ENCODE measurements at regions not wholly inside any gene's neighbourhood (a gene's known extent, or its start where the extent isn't known, plus 50 kb on each side); places are given as distances from the start of the nearest gene placed in this dataset.
A peak's percentile ranks its signal among the peaks of the same experiment; 100 is the strongest.

DNA sequence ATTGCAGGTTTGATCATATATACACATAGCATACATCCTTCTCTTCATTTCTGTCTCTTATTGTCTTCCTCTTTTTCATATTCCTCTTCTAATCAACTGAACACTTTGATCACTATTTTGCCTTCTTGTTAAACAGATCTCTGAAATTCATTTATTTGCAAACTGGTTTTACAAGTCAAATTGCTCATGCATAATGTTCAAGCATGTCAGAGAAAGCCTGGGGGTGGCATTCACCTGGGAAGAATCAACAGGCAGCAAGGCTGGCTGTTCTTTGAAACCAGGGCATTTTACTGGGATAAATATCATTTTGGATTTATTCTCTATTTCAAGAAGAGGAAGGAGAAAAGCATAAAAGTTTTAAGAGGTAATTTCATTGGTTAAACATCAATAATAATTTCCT lies 66.9 kb upstream of the LRATD1 start:
- Histone ChIP-seq H3K27me3 (ENCODE audit: control insufficient read depth, extremely low read depth, insufficient read depth, low read length) (no peaks in the 10 kb centered on the region), H3K27ac (ENCODE audit: control insufficient read depth, insufficient read depth, low read length) (no peak overlapping the region), H4K20me1 (ENCODE audit: control insufficient read depth, extremely low read depth, insufficient read depth, low read length) (no peaks in the 10 kb centered on the region), H3K36me3 (ENCODE audit: control insufficient read depth in 2 of 2, extremely low read depth in 1 of 2, insufficient read depth in 2 of 2, low read length in 2 of 2) (no peaks in the 10 kb centered on the region), H2AFZ (ENCODE audit: control insufficient read depth, low read length) (no peak overlapping the region), H3K9ac (ENCODE audit: control insufficient read depth, extremely low read depth, insufficient read depth, low read length) (no peak overlapping the region), H3K79me2 (ENCODE audit: control insufficient read depth, insufficient read depth, low read length) (no peaks in the 10 kb centered on the region), H3K4me2 (ENCODE audit: control insufficient read depth, extremely low read depth, insufficient read depth, low read depth, low read length) (no peak overlapping the region), H3K4me3 (ENCODE audit: control insufficient read depth in 2 of 3, extremely low read depth in 1 of 3, insufficient read depth in 2 of 3, low read depth in 1 of 3, low read length in 3 of 3) (no peak overlapping the region), H3K9me1 (ENCODE audit: control insufficient read depth, extremely low read depth, insufficient read depth, low read length) (no peaks in the 10 kb centered on the region), H3K4me1 (ENCODE audit: control insufficient read depth, extremely low read depth, insufficient read depth, low read length) (peaks cover 16% of the 10 kb centered on the region), H3K9me3 (ENCODE audit: control insufficient read depth, low read depth, low read length) (no peaks in the 10 kb centered on the region)
- DNase-seq (ENCODE audit: low read depth, low spot score) (no peak), FAIRE-seq (peak; percentile 41)
- dilution Hi-C loops (cut with MboI; ENCODE audit: extremely low pct_ligation_motif_present, low sequenced_read_pairs): no loop called here
- TF ChIP-seq, protein P1, sequence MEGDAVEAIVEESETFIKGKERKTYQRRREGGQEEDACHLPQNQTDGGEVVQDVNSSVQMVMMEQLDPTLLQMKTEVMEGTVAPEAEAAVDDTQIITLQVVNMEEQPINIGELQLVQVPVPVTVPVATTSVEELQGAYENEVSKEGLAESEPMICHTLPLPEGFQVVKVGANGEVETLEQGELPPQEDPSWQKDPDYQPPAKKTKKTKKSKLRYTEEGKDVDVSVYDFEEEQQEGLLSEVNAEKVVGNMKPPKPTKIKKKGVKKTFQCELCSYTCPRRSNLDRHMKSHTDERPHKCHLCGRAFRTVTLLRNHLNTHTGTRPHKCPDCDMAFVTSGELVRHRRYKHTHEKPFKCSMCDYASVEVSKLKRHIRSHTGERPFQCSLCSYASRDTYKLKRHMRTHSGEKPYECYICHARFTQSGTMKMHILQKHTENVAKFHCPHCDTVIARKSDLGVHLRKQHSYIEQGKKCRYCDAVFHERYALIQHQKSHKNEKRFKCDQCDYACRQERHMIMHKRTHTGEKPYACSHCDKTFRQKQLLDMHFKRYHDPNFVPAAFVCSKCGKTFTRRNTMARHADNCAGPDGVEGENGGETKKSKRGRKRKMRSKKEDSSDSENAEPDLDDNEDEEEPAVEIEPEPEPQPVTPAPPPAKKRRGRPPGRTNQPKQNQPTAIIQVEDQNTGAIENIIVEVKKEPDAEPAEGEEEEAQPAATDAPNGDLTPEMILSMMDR (optimal IDR thresholded peaks at IDR 0.05 in 1 of 3, IDR thresholded peaks at IDR 0.05 in 1 of 3, conservative IDR thresholded peaks at IDR 0.05 in 1 of 3; ENCODE audit: extremely low read depth in 1 of 3, insufficient read depth in 2 of 3, low read length in 3 of 3): no peak
- TF ChIP-seq EZH2 (IDR thresholded peaks at IDR 0.05; ENCODE audit: low read length): no peak

DNA sequence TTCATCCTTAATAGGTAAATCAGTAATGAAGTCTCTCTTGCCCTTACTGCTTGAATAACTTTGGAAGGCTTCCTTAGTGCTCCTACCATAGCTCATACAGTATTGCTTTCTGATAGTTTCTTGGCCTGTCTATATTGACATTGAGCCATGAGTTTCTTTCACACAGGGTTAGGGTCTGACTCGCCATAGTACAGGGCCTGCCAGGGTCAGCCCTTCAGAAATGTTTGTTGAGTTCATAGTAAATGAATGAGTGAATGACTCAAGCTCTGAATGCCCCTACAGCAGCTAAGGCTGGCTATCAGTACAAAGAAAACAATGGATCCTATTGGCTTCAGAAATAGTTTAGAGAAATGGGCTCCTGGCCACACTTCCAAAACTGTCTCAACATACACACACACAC lies 65.0 kb upstream of the LRATD1 start:
- no peak overlapping the region for H2AFZ ChIP-seq (ENCODE audit: control insufficient read depth, low read length)
- H3K4me2 ChIP-seq (ENCODE audit: control insufficient read depth, extremely low read depth, insufficient read depth, low read depth, low read length): no peak overlapping the region
- no peak for FAIRE-seq
- H3K4me1 ChIP-seq (ENCODE audit: control insufficient read depth, extremely low read depth, insufficient read depth, low read length): peaks cover 16% of the 10 kb centered on the region
- no peak overlapping the region for H3K4me3 ChIP-seq (ENCODE audit: control insufficient read depth in 2 of 3, extremely low read depth in 1 of 3, insufficient read depth in 2 of 3, low read depth in 1 of 3, low read length in 3 of 3)
- H3K9me3 ChIP-seq (ENCODE audit: control insufficient read depth, low read depth, low read length): no peaks in the 10 kb centered on the region
- H4K20me1 ChIP-seq (ENCODE audit: control insufficient read depth, extremely low read depth, insufficient read depth, low read length): no peaks in the 10 kb centered on the region
- H3K9me1 ChIP-seq (ENCODE audit: control insufficient read depth, extremely low read depth, insufficient read depth, low read length): no peaks in the 10 kb centered on the region
- H3K36me3 ChIP-seq (ENCODE audit: control insufficient read depth in 2 of 2, extremely low read depth in 1 of 2, insufficient read depth in 2 of 2, low read length in 2 of 2): no peaks in the 10 kb centered on the region
- no peak overlapping the region for H3K27ac ChIP-seq (ENCODE audit: control insufficient read depth, insufficient read depth, low read length)
- TF ChIP-seq, protein P1 (optimal IDR thresholded peaks at IDR 0.05 in 1 of 3, IDR thresholded peaks at IDR 0.05 in 1 of 3, conservative IDR thresholded peaks at IDR 0.05 in 1 of 3; ENCODE audit: extremely low read depth in 1 of 3, insufficient read depth in 2 of 3, low read length in 3 of 3): no peak
- TF ChIP-seq EZH2 (IDR thresholded peaks at IDR 0.05; ENCODE audit: low read length): no peak
- H3K27me3 ChIP-seq (ENCODE audit: control insufficient read depth, extremely low read depth, insufficient read depth, low read length): no peaks in the 10 kb centered on the region
- dilution Hi-C loops (cut with MboI; ENCODE audit: extremely low pct_ligation_motif_present, low sequenced_read_pairs): no loop called here
- no peak for DNase-seq (ENCODE audit: low read depth, low spot score)
- no peak overlapping the region for H3K9ac ChIP-seq (ENCODE audit: control insufficient read depth, extremely low read depth, insufficient read depth, low read length)
- no peaks in the 10 kb centered on the region for H3K79me2 ChIP-seq (ENCODE audit: control insufficient read depth, insufficient read depth, low read length)
